H1 (cell line): ENCODE measurements at regions not wholly inside any gene's neighbourhood (a gene's known extent, or its start where the extent isn't known, plus 50 kb on each side); places are given as distances from the start of the nearest gene placed in this dataset.

Experiments used
- CTCF ChIA-PET: fragments of 300-600 bp; sonication (Branson Sonifier 250); formaldehyde crosslinking; loops from one replicate; lab custom pipeline; 2021; ENCODE audit not compliant: partially characterized antibody; lab: Charles Lee
- POLR2A ChIA-PET: fragments of 300-600 bp; sonication (Branson Sonifier 250); formaldehyde crosslinking; loops from one replicate; lab custom pipeline; 2021; ENCODE audit warnings: inconsistent platforms; ENCODE audit not compliant: partially characterized antibody; lab: Charles Lee
- DNase-seq, 2 experiments: peaks; one replicate each; pipeline versions ENCODE4 v3.0.0 to v3.0.0-alpha.2; 2010 to 2022; ENCODE audit warnings: low spot score in 2 of 2, low read depth in 1 of 2, mixed read lengths in 1 of 2
- FAIRE-seq: peaks from 2 replicates; lab custom pipeline; 2011; peaks lifted over from hg19 to GRCh38; lab: Jason Lieb, UNC
- H2AFZ ChIP-seq: 2 replicates; pipeline ENCODE4 v1.8.1; 2012; ENCODE audit warnings: low read length, inconsistent platforms
- H2AK5ac ChIP-seq: 2 replicates; pipeline ENCODE4 v1.6.1; 2013; ENCODE audit warnings: low read depth, low read length
- H2BK120ac ChIP-seq: replicated peaks from 2 replicates; pipeline ENCODE3; 2013; ENCODE audit warnings: low read depth, low read length, inconsistent platforms
- H2BK12ac ChIP-seq: 2 replicates; pipeline ENCODE4 v1.6.1; 2013; ENCODE audit warnings: low read depth, low read length
- H2BK15ac ChIP-seq: 2 replicates; pipeline ENCODE4 v1.6.1; 2013; ENCODE audit warnings: low read length
- H2BK20ac ChIP-seq: 2 replicates; pipeline ENCODE4 v1.6.1; 2013; ENCODE audit warnings: low read length
- H2BK5ac ChIP-seq: 2 replicates; pipeline ENCODE4 v1.6.1; 2013; ENCODE audit warnings: low read depth, low read length
- H3K14ac ChIP-seq: 2 replicates; pipeline ENCODE4 v1.6.1; 2013; ENCODE audit warnings: inconsistent platforms; ENCODE audit not compliant: insufficient read length
- H3K18ac ChIP-seq: 2 replicates; pipeline ENCODE4 v1.6.1; 2013; ENCODE audit warnings: low read length; ENCODE audit errors: extremely low read depth
- H3K23ac ChIP-seq: 2 replicates; pipeline ENCODE4 v1.6.1; 2013; ENCODE audit warnings: inconsistent platforms; ENCODE audit not compliant: insufficient read length
- H3K23me2 ChIP-seq: 2 replicates; pipeline ENCODE4 v1.6.1; 2013; ENCODE audit warnings: low read depth, low read length
- H3K27ac ChIP-seq: 2 replicates; pipeline ENCODE4 v1.6.1; 2011; ENCODE audit warnings: low read depth, low read length, inconsistent platforms
- H3K27me3 ChIP-seq, 4 experiments: replicated peaks in 1 of 4; 1 replicate in 1 of 4; 2 replicates in 3 of 4; pipeline versions ENCODE4 v1.6.1 to v1.8.1; 2011 to 2013; ENCODE audit warnings: low read length in 3 of 4, mild to moderate bottlenecking in 3 of 4, inconsistent platforms in 2 of 4, mixed read lengths in 2 of 4, moderate library complexity in 1 of 4; ENCODE audit not compliant: control insufficient read depth in 3 of 4, insufficient read depth in 3 of 4; ENCODE audit errors: extremely low read depth in 1 of 4
- H3K36me3 ChIP-seq, 4 experiments: 2 replicates each; pipeline versions ENCODE4 v1.6.1 to v1.8.1; 2011 to 2013; ENCODE audit warnings: mild to moderate bottlenecking in 4 of 4, low read length in 3 of 4, moderate library complexity in 2 of 4, control low read depth in 1 of 4, inconsistent platforms in 1 of 4; ENCODE audit not compliant: insufficient read depth in 4 of 4, control insufficient read depth in 2 of 4
- H3K4ac ChIP-seq: replicated peaks from 2 replicates; pipeline ENCODE3; 2013; ENCODE audit warnings: low read length, low read depth, mixed read lengths, inconsistent platforms; ENCODE audit not compliant: insufficient read length
- H3K4me1 ChIP-seq, 4 experiments: replicated peaks in 1 of 4; 1 replicate in 1 of 4; 2 replicates in 3 of 4; pipeline versions ENCODE4 v1.6.1 to v1.8.1; 2011 to 2013; ENCODE audit warnings: low read length in 3 of 4, inconsistent platforms in 2 of 4, mixed read lengths in 1 of 4; ENCODE audit not compliant: insufficient read depth in 4 of 4, control insufficient read depth in 3 of 4
- H3K4me2 ChIP-seq, 2 experiments: 2 replicates each; pipeline versions ENCODE4 v1.6.1 to v1.8.1; 2011 to 2013; ENCODE audit warnings: low read depth in 2 of 2, low read length in 2 of 2, control low read depth in 1 of 2, inconsistent platforms in 1 of 2, mild to moderate bottlenecking in 1 of 2; ENCODE audit not compliant: insufficient read depth in 1 of 2
- H3K4me3 ChIP-seq, 4 experiments: fragments of 200-600, 300-600 bp in 1 of 4; sonication (generic), shearing (Covaris generic), sonication (Bioruptor Twin) in 1 of 4; 2 replicates each; pipeline versions ENCODE4 v1.5.1 to v1.8.1; 2011 to 2016; ENCODE audit warnings: low read length in 4 of 4, low read depth in 3 of 4, control low read depth in 2 of 4, inconsistent platforms in 2 of 4, mild to moderate bottlenecking in 2 of 4, mixed read lengths in 1 of 4, moderate library complexity in 1 of 4; ENCODE audit not compliant: insufficient read depth in 2 of 4; ENCODE audit errors: extremely low read depth in 1 of 4
- H3K56ac ChIP-seq: replicated peaks from 2 replicates; pipeline ENCODE3; 2013; ENCODE audit warnings: low read depth, mild to moderate bottlenecking, mixed read lengths, low read length, inconsistent platforms; ENCODE audit not compliant: insufficient read length
- H3K79me1 ChIP-seq: 2 replicates; pipeline ENCODE4 v1.6.1; 2013; ENCODE audit warnings: low read depth, low read length, control low read depth
- H3K79me2 ChIP-seq, 2 experiments: 2 replicates each; pipeline versions ENCODE4 v1.6.1 to v1.8.1; 2012 to 2013; ENCODE audit warnings: low read length in 2 of 2, mild to moderate bottlenecking in 2 of 2, inconsistent platforms in 1 of 2; ENCODE audit not compliant: insufficient read depth in 2 of 2, control insufficient read depth in 1 of 2
- H3K9ac ChIP-seq, 4 experiments: replicated peaks in 1 of 4; 1 replicate in 1 of 4; 2 replicates in 3 of 4; pipeline versions ENCODE4 v1.6.1 to v1.8.1; 2011 to 2013; ENCODE audit warnings: low read depth in 3 of 4, low read length in 3 of 4, control low read depth in 2 of 4, mild to moderate bottlenecking in 2 of 4, moderate library complexity in 2 of 4, inconsistent platforms in 1 of 4; ENCODE audit errors: extremely low read depth in 1 of 4
- H3K9me3 ChIP-seq, 2 experiments: 2 replicates each; pipeline versions ENCODE4 v1.6.1 to v1.8.1; 2012 to 2013; ENCODE audit warnings: mild to moderate bottlenecking in 2 of 2, moderate library complexity in 2 of 2, control low read depth in 1 of 2, inconsistent platforms in 1 of 2, low read depth in 1 of 2, low read length in 1 of 2, mixed read lengths in 1 of 2; ENCODE audit not compliant: insufficient read depth in 2 of 2
- H4K20me1 ChIP-seq, 2 experiments: replicated peaks in 1 of 2; 2 replicates each; pipeline versions ENCODE3 to v1.8.1; 2011 to 2013; ENCODE audit warnings: inconsistent platforms in 2 of 2, low read length in 2 of 2, mild to moderate bottlenecking in 1 of 2; ENCODE audit not compliant: insufficient read depth in 2 of 2, control insufficient read depth in 1 of 2
- H4K5ac ChIP-seq: 2 replicates; pipeline ENCODE4 v1.6.1; 2013; ENCODE audit warnings: low read length, low read depth, mixed read lengths, inconsistent platforms; ENCODE audit not compliant: insufficient read length
- H4K8ac ChIP-seq: 2 replicates; pipeline ENCODE4 v1.8.0; 2013; ENCODE audit warnings: mild to moderate bottlenecking, moderate library complexity, low read length, inconsistent platforms; ENCODE audit not compliant: insufficient read depth; ENCODE audit errors: extremely low read depth
- H4K91ac ChIP-seq: replicated peaks from 2 replicates; pipeline ENCODE3; 2013; ENCODE audit warnings: low read length, mixed read lengths, inconsistent platforms; ENCODE audit not compliant: insufficient read length
- KDM1A ChIP-seq: fragments of 200-600, 300-600 bp; sonication (generic); IDR thresholded peaks from 2 replicates; pipeline ENCODE4 v1.7.1; 2016; ENCODE audit warnings: mild to moderate bottlenecking, low read length, borderline replicate concordance
- RAD21 ChIP-seq, 2 experiments: IDR thresholded peaks in 1 of 2; conservative IDR thresholded peaks in 1 of 2; 2 replicates each; pipeline ENCODE4 v1.6.1; 2011; ENCODE audit warnings: low read depth in 2 of 2, low read length in 2 of 2, improper control_type of control experiment in 1 of 2, inconsistent platforms in 1 of 2, mild to moderate bottlenecking in 1 of 2, moderate library complexity in 1 of 2
- RXRA ChIP-seq: IDR thresholded peaks from 2 replicates; pipeline ENCODE4 v1.6.1; 2011; ENCODE audit warnings: low read depth, mild to moderate bottlenecking, low read length, moderate library complexity; ENCODE audit not compliant: insufficient read depth
- SIX5 ChIP-seq: IDR thresholded peaks from 2 replicates; pipeline ENCODE4 v1.6.1; 2011; ENCODE audit warnings: mild to moderate bottlenecking, low read depth, low read length
- SP4 ChIP-seq: IDR thresholded peaks from 2 replicates; pipeline ENCODE4 v1.6.1; 2012; ENCODE audit warnings: low read length, inconsistent platforms
- whole genome bisulfite sequencing, 2 experiments: shearing (Covaris generic) in 1 of 2; methylation state at CpG; one replicate each; pipeline versions ENCODE4 v1.1.6 to v1.1.7; 2013 to 2015; ENCODE audit warnings: low lambda C conversion rate in 2 of 2, mixed read lengths in 2 of 2, inconsistent platforms in 1 of 2, low coverage in 1 of 2, missing lambda C conversion rate in 1 of 2; ENCODE audit not compliant: insufficient replicate concordance in 2 of 2, insufficient coverage in 1 of 2, insufficient read length in 1 of 2; ENCODE audit errors: extremely low coverage in 1 of 2, missing lambda C conversion rate in 1 of 2; 5-methylcytosine and 5-hydroxymethylcytosine counted together
- TF ChIP-seq, protein P1 (sequence below), 3 experiments: IDR thresholded peaks; 1 replicate in 2 of 3; 2 replicates in 1 of 3; pipeline versions ENCODE4 v1.5.1 to v1.6.1; 2011; ENCODE audit warnings: low read length in 3 of 3, mild to moderate bottlenecking in 3 of 3, inconsistent platforms in 2 of 3, low read depth in 1 of 3, moderate library complexity in 1 of 3; ENCODE audit not compliant: insufficient read depth in 1 of 3; ENCODE audit errors: control extremely low read depth in 1 of 3

GRCh38 chr6:140437619-140438345 is 1063.3 kb upstream of the CITED2 start:
- Histone ChIP-seq H3K4me2 (no peak overlapping the region), H2AK5ac (no peak overlapping the region), H3K18ac (no peak overlapping the region), H4K8ac (no peak overlapping the region), H3K4me3 (no peak overlapping the region), H4K20me1 (no peaks in the 10 kb centered on the region), H2BK120ac (peak overlapping the region; percentile 12), H2BK15ac (no peak overlapping the region), H2BK12ac (peak overlapping the region; percentile 0; the same call in 1 of the 2 replicates), H3K27me3 (no peaks in the 10 kb centered on the region), H3K4ac (no peak overlapping the region), H3K56ac (no peak overlapping the region), H2BK20ac (no peak overlapping the region), H3K79me1 (no peaks in the 10 kb centered on the region), H3K79me2 (no peaks in the 10 kb centered on the region), H3K9ac (no peak overlapping the region), H3K9me3 (peaks cover 22 to 24% of the 10 kb centered on the region in 2 experiments), H3K14ac (no peak overlapping the region), H3K23ac (no peak overlapping the region), H2BK5ac (no peak overlapping the region), H3K4me1 (peaks cover 0 to 13% (median 6%) of the 10 kb centered on the region in 4 experiments; a peak in 4 of 7 replicates), H3K23me2 (no peaks in the 10 kb centered on the region), H4K91ac (peak overlapping the region; percentile 68), H3K27ac (no peak overlapping the region), H3K36me3 (peaks cover 0 to 13% (median 5%) of the 10 kb centered on the region in 4 experiments; a peak in 4 of 8 replicates), H2AFZ (no peak overlapping the region), H4K5ac (no peak overlapping the region)
- POLR2A ChIA-PET, result no interaction called here
- FAIRE-seq (no peak), DNase-seq (no peak)
- WGBS, 2 experiments, result 87% methylated on average over 5 of the region's 5 CpGs; no CpG with 5 or more reads in 1 of the 2 experiments
- CTCF ChIA-PET, result interaction anchor here (1.0 to 1.1 kb wide), 2 partner anchors 20 to 23 kb away, joined by 3 read pairs; no protein-coding TSS in a partner anchor
- TF ChIP-seq SP4, result no peak
- TF ChIP-seq RAD21 (IDR thresholded peaks at IDR 0.05 in 1 of 2, conservative IDR thresholded peaks at IDR 0.05 in 1 of 2; ENCODE audit: low read depth in 2 of 2, low read length in 2 of 2), result no peak
- no peak for TF ChIP-seq KDM1A
- TF ChIP-seq, protein P1, sequence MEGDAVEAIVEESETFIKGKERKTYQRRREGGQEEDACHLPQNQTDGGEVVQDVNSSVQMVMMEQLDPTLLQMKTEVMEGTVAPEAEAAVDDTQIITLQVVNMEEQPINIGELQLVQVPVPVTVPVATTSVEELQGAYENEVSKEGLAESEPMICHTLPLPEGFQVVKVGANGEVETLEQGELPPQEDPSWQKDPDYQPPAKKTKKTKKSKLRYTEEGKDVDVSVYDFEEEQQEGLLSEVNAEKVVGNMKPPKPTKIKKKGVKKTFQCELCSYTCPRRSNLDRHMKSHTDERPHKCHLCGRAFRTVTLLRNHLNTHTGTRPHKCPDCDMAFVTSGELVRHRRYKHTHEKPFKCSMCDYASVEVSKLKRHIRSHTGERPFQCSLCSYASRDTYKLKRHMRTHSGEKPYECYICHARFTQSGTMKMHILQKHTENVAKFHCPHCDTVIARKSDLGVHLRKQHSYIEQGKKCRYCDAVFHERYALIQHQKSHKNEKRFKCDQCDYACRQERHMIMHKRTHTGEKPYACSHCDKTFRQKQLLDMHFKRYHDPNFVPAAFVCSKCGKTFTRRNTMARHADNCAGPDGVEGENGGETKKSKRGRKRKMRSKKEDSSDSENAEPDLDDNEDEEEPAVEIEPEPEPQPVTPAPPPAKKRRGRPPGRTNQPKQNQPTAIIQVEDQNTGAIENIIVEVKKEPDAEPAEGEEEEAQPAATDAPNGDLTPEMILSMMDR (IDR thresholded peaks at IDR 0.05; ENCODE audit: control extremely low read depth in 1 of 3, insufficient read depth in 1 of 3, low read depth in 1 of 3, low read length in 3 of 3), result no peak
- no peak for TF ChIP-seq RXRA
- TF ChIP-seq SIX5, result no peak
